Astrocyte of the cerebellum (primary cell): ENCODE measurements at regions not wholly inside any gene's neighbourhood (a gene's known extent, or its start where the extent isn't known, plus 50 kb on each side); places are given as distances from the start of the nearest gene placed in this dataset.

Experiments
- DNase-seq: peaks from one replicate; pipeline ENCODE4 v3.0.0-alpha.2; 2011; ENCODE audit warnings: low read depth
- H3K4me3 ChIP-seq: 2 replicates; pipeline ENCODE4 v1.5.1; 2011; ENCODE audit warnings: mild to moderate bottlenecking, low read depth, low read length, moderate library complexity
- in situ Hi-C: cut with HindIII; loops from 2 replicates; pipeline ENCODE4 v1.10.0; 2017; ENCODE audit warnings: low sequenced_read_pairs
- TF ChIP-seq, protein P1 (sequence below): IDR thresholded peaks from 2 replicates; pipeline ENCODE4 v1.5.1; 2012; ENCODE audit warnings: low read length, low read depth, moderate library complexity, mild to moderate bottlenecking; ENCODE audit errors: missing control alignments

DNA sequence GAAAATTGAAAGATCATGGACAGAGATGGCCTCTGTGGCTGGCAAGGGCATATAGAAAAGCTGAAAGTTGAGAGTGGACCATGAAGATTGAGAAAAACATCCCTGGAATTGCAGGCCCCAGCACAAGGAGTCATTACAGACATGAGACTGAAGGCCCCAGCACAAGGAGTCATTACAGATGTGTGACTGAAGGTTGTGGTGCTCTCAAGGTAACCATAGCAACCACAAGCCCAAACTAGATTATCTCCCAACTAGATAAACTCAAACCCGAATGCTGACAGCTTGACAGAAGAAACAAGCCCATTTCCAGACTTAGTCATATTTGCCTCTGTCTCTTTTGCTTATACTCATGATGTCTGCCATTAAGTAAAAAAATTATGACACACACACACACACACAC lies 1252.1 kb upstream of the ADGRL4 start:
- TF ChIP-seq, protein P1, sequence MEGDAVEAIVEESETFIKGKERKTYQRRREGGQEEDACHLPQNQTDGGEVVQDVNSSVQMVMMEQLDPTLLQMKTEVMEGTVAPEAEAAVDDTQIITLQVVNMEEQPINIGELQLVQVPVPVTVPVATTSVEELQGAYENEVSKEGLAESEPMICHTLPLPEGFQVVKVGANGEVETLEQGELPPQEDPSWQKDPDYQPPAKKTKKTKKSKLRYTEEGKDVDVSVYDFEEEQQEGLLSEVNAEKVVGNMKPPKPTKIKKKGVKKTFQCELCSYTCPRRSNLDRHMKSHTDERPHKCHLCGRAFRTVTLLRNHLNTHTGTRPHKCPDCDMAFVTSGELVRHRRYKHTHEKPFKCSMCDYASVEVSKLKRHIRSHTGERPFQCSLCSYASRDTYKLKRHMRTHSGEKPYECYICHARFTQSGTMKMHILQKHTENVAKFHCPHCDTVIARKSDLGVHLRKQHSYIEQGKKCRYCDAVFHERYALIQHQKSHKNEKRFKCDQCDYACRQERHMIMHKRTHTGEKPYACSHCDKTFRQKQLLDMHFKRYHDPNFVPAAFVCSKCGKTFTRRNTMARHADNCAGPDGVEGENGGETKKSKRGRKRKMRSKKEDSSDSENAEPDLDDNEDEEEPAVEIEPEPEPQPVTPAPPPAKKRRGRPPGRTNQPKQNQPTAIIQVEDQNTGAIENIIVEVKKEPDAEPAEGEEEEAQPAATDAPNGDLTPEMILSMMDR: no peak
- DNase-seq: no peak
- no peak overlapping the region for H3K4me3 ChIP-seq
- in situ Hi-C loops: no loop called here

DNA sequence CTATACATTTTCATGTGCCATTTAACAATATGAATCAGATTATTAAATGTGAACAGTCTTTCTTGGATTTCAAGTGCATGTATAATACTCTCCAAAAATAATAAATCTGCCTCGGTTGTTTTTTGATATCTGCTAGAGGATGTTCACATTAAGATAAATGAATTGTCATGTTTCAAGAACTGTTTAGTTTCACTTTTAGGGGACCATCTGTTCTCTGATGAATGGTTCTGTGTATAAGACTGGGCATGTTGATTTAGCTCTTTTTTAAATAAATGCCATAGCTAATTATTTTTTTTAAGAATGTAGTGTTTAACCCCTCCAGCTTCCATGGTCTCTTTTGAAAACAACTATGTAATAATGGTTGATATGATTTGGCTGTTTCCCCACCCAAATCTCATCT lies 1245.1 kb upstream of the ADGRL4 start:
- DNase-seq: no peak
- TF ChIP-seq, protein P1: no peak
- in situ Hi-C loops: no loop called here
- no peak overlapping the region for H3K4me3 ChIP-seq

DNA sequence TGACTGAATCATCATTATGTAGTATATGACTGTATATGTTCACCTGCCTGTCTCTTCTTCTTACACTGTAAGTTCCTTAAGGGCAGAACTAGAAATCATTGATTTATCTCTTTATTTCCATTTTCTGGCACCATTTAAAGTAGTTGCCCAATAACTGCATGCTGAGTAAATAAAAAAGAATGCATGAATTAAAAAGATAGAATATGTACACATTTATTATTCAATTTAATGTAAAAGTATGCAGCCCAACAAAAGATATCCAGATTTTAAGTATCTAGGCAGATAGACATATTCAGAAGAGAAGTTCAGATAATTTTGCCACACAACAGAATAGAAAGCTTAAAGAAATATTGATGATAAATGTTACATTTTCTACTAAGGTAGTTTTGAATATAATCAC lies 1244.6 kb upstream of the ADGRL4 start:
- DNase-seq: no peak
- H3K4me3 ChIP-seq: no peak overlapping the region
- TF ChIP-seq, protein P1: no peak
- in situ Hi-C loops: no loop called here

DNA sequence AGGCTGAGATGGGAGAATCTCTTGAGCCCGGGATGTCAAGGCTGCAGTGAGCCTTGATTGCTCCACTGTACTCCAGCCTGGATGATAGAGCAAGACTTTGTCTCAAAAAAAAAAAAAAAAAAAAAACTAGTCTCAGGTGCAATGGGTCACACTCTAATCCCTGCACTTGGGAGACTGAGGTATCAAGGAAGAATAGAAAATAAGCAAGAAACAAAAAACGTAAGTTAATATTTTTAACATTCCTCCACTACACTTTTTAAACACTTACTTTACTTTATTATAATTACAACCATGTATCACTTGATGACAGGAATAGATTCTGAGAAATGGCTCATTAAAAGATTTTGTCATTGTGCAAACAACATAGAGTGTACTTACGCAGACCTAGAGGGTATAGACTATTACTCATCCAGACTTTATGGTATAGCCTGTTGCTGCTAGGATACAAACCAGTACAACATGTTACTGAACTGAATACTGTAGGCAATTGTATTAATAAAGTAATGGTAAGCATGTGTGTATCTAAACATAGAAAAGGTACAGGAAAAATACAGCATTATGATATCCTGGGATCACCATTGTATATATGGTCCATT lies 1244.1 kb upstream of the ADGRL4 start:
- DNase-seq: no peak
- TF ChIP-seq, protein P1: no peak
- H3K4me3 ChIP-seq: no peak overlapping the region
- in situ Hi-C loops: no loop called here

- in situ Hi-C loops: no loop called here
- TF ChIP-seq, protein P1: no peak
- H3K4me3 ChIP-seq: no peak overlapping the region
- DNase-seq: no peak
Measured at GRCh38 chr1:80249699-80250098, 1243.2 kb upstream of the ADGRL4 start.

GRCh38 chr1:80248886-80249285 lies 1242.4 kb upstream of the ADGRL4 start:
- in situ Hi-C loops: no loop called here
- no peak overlapping the region for H3K4me3 ChIP-seq
- no peak for DNase-seq
- TF ChIP-seq, protein P1: no peak
